K562 (cell line): ENCODE measurements at regions not wholly inside any gene's neighbourhood (a gene's known extent, or its start where the extent isn't known, plus 50 kb on each side); places are given as distances from the start of the nearest gene placed in this dataset.

Experiments
- ATAC-seq: fragments of 200-7000 bp; cut with Tn5 transposase; 3 replicates; pipeline ENCODE4 v1.9.1; 2020; ENCODE audit warnings: moderate library complexity
- BruUV-seq: library from RNA; stranded (reverse); fragments of 400-500 nt; replicated peaks from 2 replicates; lab custom pipeline; 2021; lab: Mats Ljungman, UMichigan
- CTCF ChIA-PET: fragments of 300-600 bp; formaldehyde crosslinking; extraction: SDS; loops from one replicate; lab custom pipeline; 2021; ENCODE audit warnings: low intra/inter-chr PET ratio; lab: Yijun Ruan, JAX
- POLR2A ChIA-PET: fragments of 300-600, 350-650 bp; sonication (Branson Sonifier 250); formaldehyde crosslinking; extraction: SDS; loops from one replicate; lab custom pipeline; 2021; ENCODE audit warnings: antibody characterized with exemption, inconsistent platforms; lab: Yijun Ruan, JAX
- DNase-seq, 4 experiments: peaks; one replicate each; pipeline versions ENCODE4 v3.0.0 to v3.0.0-alpha.2; 2011 to 2018; ENCODE audit warnings: low spot score in 3 of 4, mixed read lengths in 3 of 4; ENCODE audit errors: extremely low read depth in 1 of 4
- FAIRE-seq: peaks from 2 replicates; lab custom pipeline; 2011; peaks lifted over from hg19 to GRCh38; lab: Jason Lieb, UNC
- H2AFZ ChIP-seq: 2 replicates; pipeline ENCODE4 v1.6.0; 2011; ENCODE audit warnings: low read depth, low read length, control low read depth, inconsistent platforms
- H3K27ac ChIP-seq: fragments of 200-600 bp; 3 replicates; pipeline ENCODE4 v1.8.0; 2011; ENCODE audit warnings: low read depth, mild to moderate bottlenecking, control low read depth, inconsistent platforms, low read length, moderate library complexity, mixed read lengths; ENCODE audit errors: extremely low read depth
- H3K27me3 ChIP-seq, 2 experiments: fragments of 300-600 bp in 1 of 2; 2 replicates in 1 of 2; 3 replicates in 1 of 2; pipeline versions ENCODE4 v1.6.0 to v1.8.0; 2011; ENCODE audit warnings: inconsistent platforms in 2 of 2, low read length in 2 of 2, mild to moderate bottlenecking in 1 of 2, mixed read lengths in 1 of 2, moderate library complexity in 1 of 2; ENCODE audit not compliant: control insufficient read depth in 2 of 2, insufficient read depth in 2 of 2
- H3K36me3 ChIP-seq: fragments of 300-600 bp; 3 replicates; pipeline ENCODE4 v1.8.0; 2011; ENCODE audit warnings: mild to moderate bottlenecking, low read length, inconsistent platforms; ENCODE audit not compliant: control insufficient read depth, insufficient read depth
- H3K4me1 ChIP-seq, 2 experiments: fragments of 200-600 bp in 1 of 2; replicated peaks in 1 of 2; 2 replicates in 1 of 2; 3 replicates in 1 of 2; pipeline versions ENCODE4 v1.5.1 to v1.8.0; 2011; ENCODE audit warnings: inconsistent platforms in 2 of 2, low read length in 2 of 2, mild to moderate bottlenecking in 1 of 2, mixed read lengths in 1 of 2, moderate library complexity in 1 of 2; ENCODE audit not compliant: control insufficient read depth in 2 of 2, insufficient read depth in 2 of 2
- H3K4me2 ChIP-seq: 2 replicates; pipeline ENCODE4 v1.6.1; 2011; ENCODE audit warnings: low read length, control low read depth, inconsistent platforms, mixed read lengths; ENCODE audit not compliant: insufficient read depth
- H3K4me3 ChIP-seq: fragments of 200-600 bp; sonication (generic), shearing (Covaris generic); 2 replicates; pipeline ENCODE4 v1.5.1; 2016; ENCODE audit warnings: control low read depth, inconsistent platforms
- H3K79me2 ChIP-seq: fragments of 200-600 bp; 3 replicates; pipeline ENCODE4 v1.8.0; 2011; ENCODE audit warnings: low read length, inconsistent platforms; ENCODE audit not compliant: control insufficient read depth, insufficient read depth
- H3K9ac ChIP-seq, 2 experiments: 2 replicates each; pipeline versions ENCODE4 v1.6.0 to v1.6.1; 2011; ENCODE audit warnings: low read depth in 2 of 2, low read length in 2 of 2, control low read depth in 1 of 2, inconsistent platforms in 1 of 2, mild to moderate bottlenecking in 1 of 2, mixed read lengths in 1 of 2; ENCODE audit not compliant: insufficient read depth in 1 of 2
- H3K9me1 ChIP-seq: one replicate; pipeline ENCODE4 v1.6.0; 2011; ENCODE audit warnings: inconsistent platforms, mild to moderate bottlenecking, low read length, moderate library complexity; ENCODE audit not compliant: control insufficient read depth, insufficient read depth
- H3K9me3 ChIP-seq: replicated peaks from 2 replicates; pipeline ENCODE4 v1.5.1; 2011; ENCODE audit warnings: low read depth, low read length, inconsistent platforms; ENCODE audit not compliant: control insufficient read depth, insufficient read depth
- H4K20me1 ChIP-seq: replicated peaks from 2 replicates; pipeline ENCODE4 v1.6.1; 2011; ENCODE audit warnings: low read length, inconsistent platforms, mixed read lengths; ENCODE audit not compliant: control insufficient read depth, insufficient read depth
- ASH1L ChIP-seq: fragments of 450-650 bp; IDR thresholded peaks from 2 replicates; pipeline ENCODE4 v1.6.1; 2018; ENCODE audit warnings: borderline replicate concordance, mild to moderate bottlenecking, low read depth; ENCODE audit not compliant: partially characterized antibody
- CHD1 ChIP-seq: fragments of 200-600 bp; sonication (generic); IDR thresholded peaks from one replicate; pipeline ENCODE4 v1.6.1; 2012; ENCODE audit warnings: mild to moderate bottlenecking, moderate library complexity, low read length, inconsistent platforms
- HBP1 ChIP-seq: fragments of 450-650 bp; formaldehyde crosslinking; IDR thresholded peaks from 2 replicates; pipeline ENCODE4 v1.4.0; 2022; ENCODE audit warnings: missing genetic modification characterization
- HMG20B ChIP-seq: fragments of 250-450 bp; sonication (Bioruptor Pico); IDR thresholded peaks from 2 replicates; pipeline ENCODE4 v1.5.0; 2021; ENCODE audit warnings: mild to moderate bottlenecking
- MXD1 ChIP-seq: fragments of 250-450 bp; sonication (Bioruptor Pico); IDR thresholded peaks from 2 replicates; pipeline ENCODE4 v1.8.0; 2021; ENCODE audit warnings: borderline replicate concordance, mild to moderate bottlenecking, moderate library complexity; ENCODE audit not compliant: poor library complexity, severe bottlenecking
- NUFIP1 ChIP-seq: fragments of 450-650 bp; IDR thresholded peaks from 2 replicates; pipeline ENCODE4 v1.6.1; 2018; ENCODE audit not compliant: partially characterized antibody
- POLR2B ChIP-seq: fragments of 450-650 bp; IDR thresholded peaks from 2 replicates; pipeline ENCODE4 v1.6.1; 2018; ENCODE audit warnings: low read depth; ENCODE audit not compliant: partially characterized antibody
- PYGO2 ChIP-seq: fragments of 450-650 bp; IDR thresholded peaks from 2 replicates; pipeline ENCODE4 v1.6.1; 2016; ENCODE audit warnings: mild to moderate bottlenecking, missing genetic modification characterization, moderate library complexity, missing compliant biosample characterization
- SMAD4 ChIP-seq: fragments of 250-450 bp; sonication (Bioruptor Pico); conservative IDR thresholded peaks from 2 replicates; pipeline ENCODE4 v1.8.0; 2021; ENCODE audit warnings: inconsistent platforms, mild to moderate bottlenecking, moderate library complexity
- SMARCC2 ChIP-seq: fragments of 450-650 bp; IDR thresholded peaks from 2 replicates; pipeline ENCODE4 v1.6.1; 2017; ENCODE audit warnings: antibody characterized with exemption, moderate library complexity, mild to moderate bottlenecking, low read depth
- SRSF3 ChIP-seq: fragments of 200-400 bp; formaldehyde crosslinking; IDR thresholded peaks from 2 replicates; pipeline ENCODE4 v1.6.1; 2016; ENCODE audit warnings: mild to moderate bottlenecking, low read length, moderate library complexity; ENCODE audit not compliant: insufficient read depth
- TFAM ChIP-seq: fragments of 250-450 bp; sonication (Bioruptor Pico); conservative IDR thresholded peaks from 2 replicates; pipeline ENCODE4 v1.5.0; 2021; ENCODE audit warnings: mild to moderate bottlenecking, moderate library complexity
- WHSC1 ChIP-seq: IDR thresholded peaks from one replicate; pipeline ENCODE4 v1.6.1; 2012; ENCODE audit warnings: low read length, control low read depth, inconsistent platforms
- WGBS: fragments of 100-300 bp; shearing (Covaris generic); methylation state at CpG from one replicate; pipeline ENCODE4 v1.1.6; 2016; ENCODE audit warnings: low coverage, mixed read lengths; ENCODE audit not compliant: insufficient coverage; ENCODE audit errors: missing lambda C conversion rate; 5-methylcytosine and 5-hydroxymethylcytosine counted together
- in situ Hi-C: fragments of 300-500 bp; cut with MboI; formaldehyde crosslinking; loops from 4 replicates; pipeline ENCODE4 v1.15.0; 2018; ENCODE audit warnings: inconsistent platforms, mixed read lengths
- intact Hi-C: fragments of 100-400 bp; cut with micrococcal nuclease; formaldehyde crosslinking; loops from 2 replicates; pipeline ENCODE4 v1.14.2; 2022
- TF ChIP-seq, protein P1 (sequence below), 2 experiments: fragments of 450-650 bp in 1 of 2; sonication (generic) in 1 of 2; formaldehyde crosslinking in 1 of 2; IDR thresholded peaks in 1 of 2; conservative IDR thresholded peaks in 1 of 2; 2 replicates each; pipeline versions ENCODE4 v1.6.1 to v1.8.1; 2016 to 2023; ENCODE audit warnings: mild to moderate bottlenecking in 2 of 2, moderate library complexity in 2 of 2, inconsistent platforms in 1 of 2, missing genetic modification reagents in 1 of 2
- TF ChIP-seq, protein P2 (sequence below): IDR thresholded peaks from 2 replicates; pipeline ENCODE4 v1.6.1; 2012; ENCODE audit warnings: low read depth, low read length, improper control_type of control experiment, borderline replicate concordance

- no peak for TF ChIP-seq PYGO2 (tag)
- no peak for TF ChIP-seq NUFIP1
- TF ChIP-seq CHD1 = no peak
- no peak for TF ChIP-seq ASH1L
- TF ChIP-seq SRSF3 = no peak
- TF ChIP-seq, protein P1, sequence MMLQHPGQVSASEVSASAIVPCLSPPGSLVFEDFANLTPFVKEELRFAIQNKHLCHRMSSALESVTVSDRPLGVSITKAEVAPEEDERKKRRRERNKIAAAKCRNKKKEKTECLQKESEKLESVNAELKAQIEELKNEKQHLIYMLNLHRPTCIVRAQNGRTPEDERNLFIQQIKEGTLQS (IDR thresholded peaks at IDR 0.05) = no peak
- TF ChIP-seq, protein P1 (CRISPR knock-in tag; conservative IDR thresholded peaks at IDR 0.05) = no peak
- TF ChIP-seq, all 486 proteins: peak for 0
These were observed 231.5 kb downstream of the PCSK1 start (continued) for GRCh38 chr5:96201503-96201902.

GRCh38 chr5:96200641-96201040, 232.4 kb downstream of the PCSK1 start:
- no TSS peak for BruUV-seq
- TF ChIP-seq MXD1 (CRISPR knock-in tag) (no peak), HBP1 (CRISPR knock-in tag) (no peak), TFAM (CRISPR knock-in tag) (no peak), WHSC1 (no peak), SMARCC2 (no peak), HMG20B (CRISPR knock-in tag) (no peak), SMAD4 (no peak), POLR2B (no peak)
- TF ChIP-seq, protein P2, sequence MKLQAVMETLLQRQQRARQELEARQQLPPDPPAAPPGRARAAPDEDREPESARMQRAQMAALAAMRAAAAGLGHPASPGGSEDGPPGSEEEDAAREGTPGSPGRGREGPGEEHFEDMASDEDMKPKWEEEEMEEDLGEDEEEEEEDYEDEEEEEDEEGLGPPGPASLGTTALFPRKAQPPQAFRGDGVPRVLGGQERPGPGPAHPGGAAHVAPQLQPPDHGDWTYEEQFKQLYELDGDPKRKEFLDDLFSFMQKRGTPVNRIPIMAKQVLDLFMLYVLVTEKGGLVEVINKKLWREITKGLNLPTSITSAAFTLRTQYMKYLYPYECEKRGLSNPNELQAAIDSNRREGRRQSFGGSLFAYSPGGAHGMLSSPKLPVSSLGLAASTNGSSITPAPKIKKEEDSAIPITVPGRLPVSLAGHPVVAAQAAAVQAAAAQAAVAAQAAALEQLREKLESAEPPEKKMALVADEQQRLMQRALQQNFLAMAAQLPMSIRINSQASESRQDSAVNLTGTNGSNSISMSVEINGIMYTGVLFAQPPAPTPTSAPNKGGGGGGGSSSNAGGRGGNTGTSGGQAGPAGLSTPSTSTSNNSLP = no peak

More at GRCh38 chr5:96200641-96201040, 232.4 kb downstream of the PCSK1 start:
- intact Hi-C loops (no loop called here), in situ Hi-C loops (no loop called here)
- ChIA-PET POLR2A (interaction anchor here (0.8 kb wide), 1 partner anchor 17 kb away, joined by 3 read pairs; no protein-coding TSS in a partner anchor), CTCF (no interaction called here)
- Histone ChIP-seq H3K36me3 (no peaks in the 10 kb centered on the region), H3K9me3 (no peaks in the 10 kb centered on the region), H3K4me1 (no peaks in the 10 kb centered on the region), H3K27ac (no peak overlapping the region), H3K9me1 (no peaks in the 10 kb centered on the region), H3K27me3 (no peaks in the 10 kb centered on the region), H3K79me2 (no peaks in the 10 kb centered on the region), H4K20me1 (no peaks in the 10 kb centered on the region; the same call in 1 of the 2 replicates), H3K4me3 (no peak overlapping the region), H3K4me2 (no peak overlapping the region), H2AFZ (no peak overlapping the region), H3K9ac (no peak overlapping the region)
- WGBS = 0% methylated on average over 1 of the region's 1 CpG
- no peak for FAIRE-seq
- ATAC-seq = no peak
- DNase-seq = no peak
